ENCODE measurements at regions not wholly inside any gene's neighbourhood (a gene's known extent, or its start where the extent isn't known, plus 50 kb on each side); places are given as distances from the start of the nearest gene placed in this dataset.
"Not testable (repeated sequence)": the region's sequence is repeated elsewhere in the genome, so short reads cannot be mapped to it uniquely, and the experiment has no call there.

GRCh38 chr5:158063052-158063451 is 204.1 kb upstream of the CLINT1 start:
- DNase-seq (ENCODE audit: low read depth in 3 of 3), result no peak

- no peak for DNase-seq (ENCODE audit: low read depth in 3 of 3)
These were observed 202.5 kb upstream of the CLINT1 start for GRCh38 chr5:158061451-158061850.

GRCh38 chr5:158060212-158060611 is 201.3 kb upstream of the CLINT1 start:
- DNase-seq (ENCODE audit: low read depth in 3 of 3), result no peak

- DNase-seq (ENCODE audit: low read depth in 3 of 3), result no peak
These were observed 199.5 kb upstream of the CLINT1 start for GRCh38 chr5:158058208-158059120.

GRCh38 chr5:158056130-158056825 is 197.3 kb upstream of the CLINT1 start:
- DNase-seq (ENCODE audit: low read depth in 3 of 3), result no peak

- no peak for DNase-seq (ENCODE audit: low read depth in 3 of 3)
These were observed 196.2 kb upstream of the CLINT1 start for GRCh38 chr5:158055111-158055501.

- DNase-seq (ENCODE audit: low read depth in 3 of 3), result no peak
These were observed 195.5 kb upstream of the CLINT1 start for GRCh38 chr5:158054223-158055110.

GRCh38 chr5:158051036-158051435 is 192.1 kb upstream of the CLINT1 start:
- no peak for DNase-seq (ENCODE audit: low read depth in 3 of 3)

- no peak for DNase-seq (ENCODE audit: low read depth in 3 of 3)
These were observed 191.5 kb upstream of the CLINT1 start for GRCh38 chr5:158050421-158050820.

GRCh38 chr5:158049459-158049858 is 190.5 kb upstream of the CLINT1 start:
- no peak for DNase-seq (ENCODE audit: low read depth in 3 of 3)

- no peak for DNase-seq (ENCODE audit: low read depth in 3 of 3)
These were observed 186.8 kb upstream of the CLINT1 start for GRCh38 chr5:158045696-158046095.

- no peak for DNase-seq (ENCODE audit: low read depth in 3 of 3)
These were observed 181.0 kb upstream of the CLINT1 start for GRCh38 chr5:158039911-158040347.

GRCh38 chr5:158039441-158039840 is 180.5 kb upstream of the CLINT1 start:
- no peak for DNase-seq (ENCODE audit: low read depth in 3 of 3)

GRCh38 chr5:158036983-158037595 is 178.1 kb upstream of the CLINT1 start:
- DNase-seq (ENCODE audit: low read depth in 3 of 3), result not testable (repeated sequence)

- not testable (repeated sequence) for DNase-seq (ENCODE audit: low read depth in 3 of 3)
These were observed 175.6 kb upstream of the CLINT1 start for GRCh38 chr5:158034586-158034985.

- no peak for DNase-seq (ENCODE audit: low read depth in 3 of 3)
These were observed 174.8 kb upstream of the CLINT1 start for GRCh38 chr5:158033724-158034123.

- no peak for DNase-seq (ENCODE audit: low read depth in 3 of 3)
These were observed 174.1 kb upstream of the CLINT1 start for GRCh38 chr5:158033076-158033475.

GRCh38 chr5:158032246-158032645 is 173.3 kb upstream of the CLINT1 start:
- no peak for DNase-seq (ENCODE audit: low read depth in 3 of 3)

GRCh38 chr5:158027806-158028775 is 169.1 kb upstream of the CLINT1 start:
- no peak for DNase-seq (ENCODE audit: low read depth in 3 of 3)

GRCh38 chr5:158026304-158027031 is 167.5 kb upstream of the CLINT1 start:
- no peak for DNase-seq (ENCODE audit: low read depth in 3 of 3)
